ENCODE measurements at regions not wholly inside any gene's neighbourhood (a gene's known extent, or its start where the extent isn't known, plus 50 kb on each side); places are given as distances from the start of the nearest gene placed in this dataset.

DNA sequence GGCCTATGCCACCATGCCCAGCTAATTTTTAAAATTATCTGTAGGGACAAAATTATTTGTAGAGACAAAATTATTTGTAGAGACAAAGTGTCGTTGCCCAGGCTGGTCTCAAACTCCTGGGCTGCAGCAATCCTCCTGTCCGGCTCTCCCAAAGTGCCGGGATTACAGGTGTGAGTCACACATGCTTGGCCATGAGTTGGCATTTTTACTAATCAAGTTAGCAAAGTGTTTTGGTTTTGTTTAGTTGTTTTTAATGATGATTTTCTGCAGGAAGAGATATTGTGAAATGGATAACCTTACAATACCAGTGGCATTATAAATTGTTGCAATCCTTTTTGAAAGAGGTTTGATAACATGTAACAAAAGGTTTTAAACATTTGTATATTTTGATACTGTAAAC, 65.3 kb upstream of the MAGI3 start:
- Mint-ChIP-seq H3K27me3 (no peaks in the 10 kb centered on the region), H3K9me3 (no peaks in the 10 kb centered on the region), H3K4me3 (no peak overlapping the region), H3K4me1 (ENCODE audit: low read depth) (no peaks in the 10 kb centered on the region), H3K27ac (no peak overlapping the region), H3K36me3 (no peaks in the 10 kb centered on the region)
- POLR2A ChIA-PET = no interaction called here
- CTCF ChIA-PET = no interaction called here
- intact Hi-C loops (cut with micrococcal nuclease) = no loop called here
- DNase-seq = no peak

DNA sequence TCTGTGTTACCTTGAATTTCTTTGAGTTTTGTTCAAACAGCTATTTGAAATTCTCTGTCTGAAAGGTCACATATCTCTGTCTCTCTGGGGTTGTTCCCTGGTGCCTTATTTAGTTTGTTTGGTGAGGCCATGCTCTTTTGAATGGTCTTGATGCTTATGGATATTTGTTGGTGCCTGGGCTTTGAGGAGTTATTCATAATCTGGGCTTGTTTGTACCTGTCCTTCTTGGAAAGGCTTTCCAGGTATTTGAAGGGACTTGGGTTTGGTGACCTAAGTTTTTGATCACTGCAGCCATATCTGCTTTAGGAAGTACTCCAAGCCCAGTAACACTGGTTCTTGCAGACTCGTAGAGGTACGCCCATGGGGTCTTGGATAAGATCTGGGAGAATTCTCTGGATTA, 63.3 kb upstream of the MAGI3 start:
- POLR2A ChIA-PET = no interaction called here
- no peak for DNase-seq
- H3K27me3 Mint-ChIP-seq = no peaks in the 10 kb centered on the region
- H3K36me3 Mint-ChIP-seq = no peaks in the 10 kb centered on the region
- no peaks in the 10 kb centered on the region for H3K4me1 Mint-ChIP-seq (ENCODE audit: low read depth)
- H3K27ac Mint-ChIP-seq = no peak overlapping the region
- CTCF ChIA-PET = no interaction called here
- intact Hi-C loops (cut with micrococcal nuclease) = no loop called here
- H3K4me3 Mint-ChIP-seq = no peak overlapping the region
- H3K9me3 Mint-ChIP-seq = no peaks in the 10 kb centered on the region

DNA sequence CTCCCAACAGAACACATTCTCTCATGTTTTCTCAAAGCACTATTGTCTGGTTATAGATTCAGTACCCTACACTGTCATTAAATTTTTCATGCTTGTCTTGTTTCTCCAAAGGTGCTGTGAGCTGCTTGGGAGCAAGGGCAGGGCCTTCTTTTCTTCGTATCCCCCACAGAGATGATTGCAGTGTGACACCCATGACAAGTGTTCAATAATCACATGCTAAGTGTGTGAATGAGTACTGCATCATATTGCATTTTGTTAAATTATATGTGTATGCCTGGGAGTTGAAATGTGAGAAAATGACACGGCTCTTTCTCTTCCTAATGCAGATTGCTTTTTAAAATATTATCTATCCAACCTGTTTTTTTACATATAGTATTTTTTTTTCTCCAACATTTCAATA, 57.3 kb upstream of the MAGI3 start:
- no peak overlapping the region for H3K4me3 Mint-ChIP-seq
- H3K4me1 Mint-ChIP-seq (ENCODE audit: low read depth) = no peaks in the 10 kb centered on the region
- DNase-seq = no peak
- POLR2A ChIA-PET = no interaction called here
- no peaks in the 10 kb centered on the region for H3K27me3 Mint-ChIP-seq
- CTCF ChIA-PET = interaction anchor here (0.7 kb wide), 1 partner anchor 34 kb away, joined by 3 read pairs; no protein-coding TSS in a partner anchor
- H3K27ac Mint-ChIP-seq = no peak overlapping the region
- intact Hi-C loops (cut with micrococcal nuclease) = no loop called here
- no peaks in the 10 kb centered on the region for H3K36me3 Mint-ChIP-seq
- no peaks in the 10 kb centered on the region for H3K9me3 Mint-ChIP-seq

DNA sequence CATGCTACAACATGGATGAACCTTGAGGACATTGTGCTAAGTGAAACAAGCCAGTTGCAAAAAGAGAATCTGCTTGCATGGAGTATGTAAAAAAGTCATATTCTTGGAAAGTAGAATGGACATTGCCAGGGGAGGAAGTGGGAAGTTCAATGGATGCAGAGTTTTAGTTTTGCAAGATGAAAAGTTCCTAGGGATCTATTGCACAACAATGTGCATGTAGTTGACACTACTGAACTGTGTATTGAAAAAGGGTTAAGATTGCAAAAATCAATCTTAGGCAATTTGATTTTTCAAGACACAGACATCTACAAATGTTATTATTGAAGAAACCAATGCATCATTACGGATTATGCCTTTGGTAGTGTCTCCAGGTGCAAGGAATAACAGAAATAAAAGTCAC, 50.3 kb upstream of the MAGI3 start:
- no peaks in the 10 kb centered on the region for H3K9me3 Mint-ChIP-seq
- H3K27me3 Mint-ChIP-seq = peaks cover 17% of the 10 kb centered on the region
- no peak overlapping the region for H3K27ac Mint-ChIP-seq
- H3K36me3 Mint-ChIP-seq = no peaks in the 10 kb centered on the region
- no peak overlapping the region for H3K4me3 Mint-ChIP-seq
- POLR2A ChIA-PET = no interaction called here
- intact Hi-C loops (cut with micrococcal nuclease) = no loop called here
- no peak for DNase-seq
- CTCF ChIA-PET = no interaction called here
- H3K4me1 Mint-ChIP-seq (ENCODE audit: low read depth) = no peaks in the 10 kb centered on the region
